ENCODE measurements at regions not wholly inside any gene's neighbourhood (a gene's known extent, or its start where the extent isn't known, plus 50 kb on each side); places are given as distances from the start of the nearest gene placed in this dataset.

GRCh38 chr11:69912161-69912910, 93.1 kb upstream of the FGF3 start:
- TF ChIP-seq POLR2A (IDR thresholded peaks at IDR 0.05; ENCODE audit: borderline replicate concordance, extremely low read depth, insufficient read depth, insufficient read length) (no peak), SIN3A (IDR thresholded peaks at IDR 0.05; ENCODE audit: low read depth) (no peak)

Measured in HCT116 (cell line).